Hepatocyte (in vitro differentiated cells): ENCODE measurements at regions not wholly inside any gene's neighbourhood (a gene's known extent, or its start where the extent isn't known, plus 50 kb on each side); places are given as distances from the start of the nearest gene placed in this dataset.

ENCODE experiments used
- EZH2 ChIP-seq: fragments of 200-600 bp; sonication (generic); IDR thresholded peaks from 2 replicates; pipeline ENCODE4 v1.6.1; 2016; ENCODE audit warnings: antibody characterized with exemption, mild to moderate bottlenecking, borderline replicate concordance
- TF ChIP-seq, protein P1 (sequence below): fragments of 200-600 bp; sonication (generic); IDR thresholded peaks from 2 replicates; pipeline ENCODE4 v1.5.1; 2016; ENCODE audit warnings: antibody characterized with exemption, mild to moderate bottlenecking; ENCODE audit not compliant: poor library complexity

DNA sequence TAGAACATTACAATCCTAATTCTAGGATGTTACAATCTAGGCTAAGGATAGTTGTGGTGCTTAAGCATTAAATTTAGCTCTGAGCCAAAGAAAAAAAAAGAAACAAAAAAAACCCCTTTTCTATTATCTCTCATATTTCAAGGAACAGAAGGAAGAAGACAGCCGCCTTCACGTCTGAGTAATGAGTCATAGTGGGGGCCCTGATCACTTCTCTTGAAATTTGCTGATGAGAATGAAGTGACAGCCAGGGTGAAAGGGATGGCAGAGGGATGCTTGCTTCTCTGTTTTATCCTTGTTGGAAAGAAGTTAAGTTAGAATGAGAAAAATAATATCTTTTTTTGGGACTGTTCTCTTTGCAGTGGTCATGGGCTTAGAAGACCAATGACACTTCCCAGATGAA, 82.6 kb upstream of the MPHOSPH6 start:
- TF ChIP-seq, protein P1, sequence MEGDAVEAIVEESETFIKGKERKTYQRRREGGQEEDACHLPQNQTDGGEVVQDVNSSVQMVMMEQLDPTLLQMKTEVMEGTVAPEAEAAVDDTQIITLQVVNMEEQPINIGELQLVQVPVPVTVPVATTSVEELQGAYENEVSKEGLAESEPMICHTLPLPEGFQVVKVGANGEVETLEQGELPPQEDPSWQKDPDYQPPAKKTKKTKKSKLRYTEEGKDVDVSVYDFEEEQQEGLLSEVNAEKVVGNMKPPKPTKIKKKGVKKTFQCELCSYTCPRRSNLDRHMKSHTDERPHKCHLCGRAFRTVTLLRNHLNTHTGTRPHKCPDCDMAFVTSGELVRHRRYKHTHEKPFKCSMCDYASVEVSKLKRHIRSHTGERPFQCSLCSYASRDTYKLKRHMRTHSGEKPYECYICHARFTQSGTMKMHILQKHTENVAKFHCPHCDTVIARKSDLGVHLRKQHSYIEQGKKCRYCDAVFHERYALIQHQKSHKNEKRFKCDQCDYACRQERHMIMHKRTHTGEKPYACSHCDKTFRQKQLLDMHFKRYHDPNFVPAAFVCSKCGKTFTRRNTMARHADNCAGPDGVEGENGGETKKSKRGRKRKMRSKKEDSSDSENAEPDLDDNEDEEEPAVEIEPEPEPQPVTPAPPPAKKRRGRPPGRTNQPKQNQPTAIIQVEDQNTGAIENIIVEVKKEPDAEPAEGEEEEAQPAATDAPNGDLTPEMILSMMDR: no peak
- TF ChIP-seq EZH2: no peak
